ENCODE measurements at regions not wholly inside any gene's neighbourhood (a gene's known extent, or its start where the extent isn't known, plus 50 kb on each side); places are given as distances from the start of the nearest gene placed in this dataset.

GRCh38 chr5:105754056-105754455 is 1916.7 kb downstream of the EFNA5 start:
- TF ChIP-seq CTCF (optimal IDR thresholded peaks at IDR 0.05 in 1 of 3, IDR thresholded peaks at IDR 0.05 in 1 of 3, conservative IDR thresholded peaks at IDR 0.05 in 1 of 3; ENCODE audit: extremely low read depth in 1 of 3, insufficient read depth in 2 of 3, low read length in 3 of 3) (no peak), EZH2 (IDR thresholded peaks at IDR 0.05; ENCODE audit: low read length) (no peak)
